MG63 (cell line): ENCODE measurements at regions not wholly inside any gene's neighbourhood (a gene's known extent, or its start where the extent isn't known, plus 50 kb on each side); places are given as distances from the start of the nearest gene placed in this dataset.
"Not testable (repeated sequence)": the region's sequence is repeated elsewhere in the genome, so short reads cannot be mapped to it uniquely, and the experiment has no call there.

Experiments
- DNase-seq: peaks from one replicate; pipeline ENCODE4 v3.0.0-alpha.2; 2020
- H3K27me3 ChIP-seq: fragments of 250-450 bp; sonication (Bioruptor Pico); 2 replicates; pipeline ENCODE4 v1.5.1; 2020; ENCODE audit warnings: mild to moderate bottlenecking, moderate library complexity
- H3K36me3 ChIP-seq: fragments of 250-450 bp; sonication (Bioruptor Pico); 2 replicates; pipeline ENCODE4 v1.5.1; 2020; ENCODE audit warnings: mild to moderate bottlenecking, moderate library complexity
- H3K4me3 ChIP-seq: fragments of 250-450 bp; sonication (Bioruptor Pico); 2 replicates; pipeline ENCODE4 v1.5.1; 2020; ENCODE audit warnings: mild to moderate bottlenecking, moderate library complexity
- H3K9me3 ChIP-seq: fragments of 250-450 bp; sonication (Bioruptor Pico); 2 replicates; pipeline ENCODE4 v1.5.1; 2020; ENCODE audit warnings: mild to moderate bottlenecking, moderate library complexity

GRCh38 chr3:161579395-161580126, 83.0 kb downstream of the OTOL1 start:
- H3K4me3 ChIP-seq: no peak overlapping the region
- no peaks in the 10 kb centered on the region for H3K27me3 ChIP-seq
- no peaks in the 10 kb centered on the region for H3K9me3 ChIP-seq
- H3K36me3 ChIP-seq: no peaks in the 10 kb centered on the region
- no peak for DNase-seq

GRCh38 chr3:161585922-161586321, 89.3 kb downstream of the OTOL1 start:
- Histone ChIP-seq H3K4me3 (no peak overlapping the region), H3K36me3 (no peaks in the 10 kb centered on the region), H3K9me3 (no peaks in the 10 kb centered on the region), H3K27me3 (0 out of 2 replicates have a peak, but pooled peaks cover 3% of the 10 kb centered on the region)
- no peak for DNase-seq

- H3K27me3 ChIP-seq: 0 out of 2 replicates have a peak, but pooled peaks cover 3% of the 10 kb centered on the region
- H3K36me3 ChIP-seq: no peaks in the 10 kb centered on the region
- no peak for DNase-seq
- H3K9me3 ChIP-seq: no peaks in the 10 kb centered on the region
- no peak overlapping the region for H3K4me3 ChIP-seq
Observed at GRCh38 chr3:161586556-161587235, 90.1 kb downstream of the OTOL1 start.

- Histone ChIP-seq H3K27me3 (no peaks in the 10 kb centered on the region), H3K4me3 (no peak overlapping the region), H3K36me3 (no peaks in the 10 kb centered on the region), H3K9me3 (no peaks in the 10 kb centered on the region)
- DNase-seq: no peak
Observed at GRCh38 chr3:161598639-161599038, 102.0 kb downstream of the OTOL1 start.

- no peak overlapping the region for H3K4me3 ChIP-seq
- no peak for DNase-seq
- H3K9me3 ChIP-seq: no peaks in the 10 kb centered on the region
- no peaks in the 10 kb centered on the region for H3K36me3 ChIP-seq
- no peaks in the 10 kb centered on the region for H3K27me3 ChIP-seq
Observed at GRCh38 chr3:161599697-161600096, 103.1 kb downstream of the OTOL1 start.

- Histone ChIP-seq H3K36me3 (no peaks in the 10 kb centered on the region), H3K27me3 (no peaks in the 10 kb centered on the region), H3K9me3 (no peaks in the 10 kb centered on the region), H3K4me3 (no peak overlapping the region)
- DNase-seq: no peak
Observed at GRCh38 chr3:161600173-161600572, 103.6 kb downstream of the OTOL1 start.

- no peaks in the 10 kb centered on the region for H3K27me3 ChIP-seq
- DNase-seq: no peak
- H3K36me3 ChIP-seq: no peaks in the 10 kb centered on the region
- no peak overlapping the region for H3K4me3 ChIP-seq
- no peaks in the 10 kb centered on the region for H3K9me3 ChIP-seq
Observed at GRCh38 chr3:161602475-161602874, 105.9 kb downstream of the OTOL1 start.

GRCh38 chr3:161602918-161603317, 106.3 kb downstream of the OTOL1 start:
- H3K36me3 ChIP-seq: no peaks in the 10 kb centered on the region

GRCh38 chr3:161607056-161607455, 110.4 kb downstream of the OTOL1 start:
- Histone ChIP-seq H3K27me3 (no peaks in the 10 kb centered on the region), H3K36me3 (no peaks in the 10 kb centered on the region), H3K4me3 (no peak overlapping the region), H3K9me3 (no peaks in the 10 kb centered on the region)
- no peak for DNase-seq

More at GRCh38 chr3:161602918-161603317, 106.3 kb downstream of the OTOL1 start:
- no peak for DNase-seq
- Histone ChIP-seq H3K9me3 (no peaks in the 10 kb centered on the region), H3K4me3 (no peak overlapping the region), H3K27me3 (no peaks in the 10 kb centered on the region)

GRCh38 chr3:161619351-161619750, 122.7 kb downstream of the OTOL1 start:
- no peak overlapping the region for H3K4me3 ChIP-seq
- no peaks in the 10 kb centered on the region for H3K9me3 ChIP-seq
- DNase-seq: no peak
- no peaks in the 10 kb centered on the region for H3K36me3 ChIP-seq
- H3K27me3 ChIP-seq: no peaks in the 10 kb centered on the region

- no peaks in the 10 kb centered on the region for H3K9me3 ChIP-seq
- no peaks in the 10 kb centered on the region for H3K36me3 ChIP-seq
- DNase-seq: no peak
- H3K27me3 ChIP-seq: no peaks in the 10 kb centered on the region
- H3K4me3 ChIP-seq: no peak overlapping the region
Observed at GRCh38 chr3:161630794-161631193, 134.2 kb downstream of the OTOL1 start.

GRCh38 chr3:161631536-161631935, 134.9 kb downstream of the OTOL1 start:
- Histone ChIP-seq H3K9me3 (no peaks in the 10 kb centered on the region), H3K36me3 (no peaks in the 10 kb centered on the region)
- DNase-seq: no peak

GRCh38 chr3:161637559-161637958, 141.0 kb downstream of the OTOL1 start:
- Histone ChIP-seq H3K27me3 (0 out of 2 replicates have a peak, but pooled peaks cover 2% of the 10 kb centered on the region), H3K4me3 (no peak overlapping the region), H3K9me3 (no peaks in the 10 kb centered on the region)

More at GRCh38 chr3:161631536-161631935, 134.9 kb downstream of the OTOL1 start:
- no peak overlapping the region for H3K4me3 ChIP-seq
- H3K27me3 ChIP-seq: no peaks in the 10 kb centered on the region

GRCh38 chr3:161639095-161639494, 142.5 kb downstream of the OTOL1 start:
- H3K9me3 ChIP-seq, H3K27me3 ChIP-seq, H3K36me3 ChIP-seq, DNase-seq, H3K4me3 ChIP-seq: not testable (repeated sequence)

More at GRCh38 chr3:161637559-161637958, 141.0 kb downstream of the OTOL1 start:
- H3K36me3 ChIP-seq: no peaks in the 10 kb centered on the region
- DNase-seq: no peak

- Histone ChIP-seq H3K27me3 (0 out of 2 replicates have a peak, but pooled peaks cover 2% of the 10 kb centered on the region), H3K36me3 (no peaks in the 10 kb centered on the region)
Observed at GRCh38 chr3:161640181-161640580, 143.6 kb downstream of the OTOL1 start.

GRCh38 chr3:161641287-161641686, 144.7 kb downstream of the OTOL1 start:
- no peak for DNase-seq
- Histone ChIP-seq H3K36me3 (no peaks in the 10 kb centered on the region), H3K4me3 (no peak overlapping the region)

More at GRCh38 chr3:161640181-161640580, 143.6 kb downstream of the OTOL1 start:
- no peaks in the 10 kb centered on the region for H3K9me3 ChIP-seq
- H3K4me3 ChIP-seq: no peak overlapping the region
- DNase-seq: no peak

GRCh38 chr3:161644891-161645635, 148.5 kb downstream of the OTOL1 start:
- DNase-seq: no peak
- Histone ChIP-seq H3K9me3 (no peaks in the 10 kb centered on the region), H3K4me3 (no peak overlapping the region), H3K27me3 (peaks cover 4% of the 10 kb centered on the region), H3K36me3 (no peaks in the 10 kb centered on the region)

More at GRCh38 chr3:161641287-161641686, 144.7 kb downstream of the OTOL1 start:
- Histone ChIP-seq H3K27me3 (0 out of 2 replicates have a peak, but pooled peaks cover 2% of the 10 kb centered on the region), H3K9me3 (no peaks in the 10 kb centered on the region)
